ENCODE measurements at regions not wholly inside any gene's neighbourhood (a gene's known extent, or its start where the extent isn't known, plus 50 kb on each side); places are given as distances from the start of the nearest gene placed in this dataset.

DNA sequence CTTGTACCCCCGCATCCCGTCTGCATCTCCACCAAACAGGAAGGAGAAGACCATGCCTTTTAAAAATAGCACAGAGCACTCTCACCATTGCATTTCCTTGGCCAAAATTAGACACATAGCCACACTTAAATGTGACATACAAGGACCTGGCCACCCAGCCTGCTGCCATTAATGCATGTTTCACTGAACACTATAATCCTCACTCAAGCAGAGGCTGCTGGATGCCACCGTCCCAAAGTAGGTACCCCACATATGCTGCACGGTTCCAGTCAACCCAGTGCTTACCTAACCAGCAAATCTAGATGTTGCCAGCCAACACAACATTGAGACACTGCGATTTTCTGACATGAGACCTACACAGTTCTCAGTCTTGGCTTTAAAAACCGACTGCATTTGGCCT is 107.7 kb downstream of the ADSS2 start:
- TF ChIP-seq, protein P1, sequence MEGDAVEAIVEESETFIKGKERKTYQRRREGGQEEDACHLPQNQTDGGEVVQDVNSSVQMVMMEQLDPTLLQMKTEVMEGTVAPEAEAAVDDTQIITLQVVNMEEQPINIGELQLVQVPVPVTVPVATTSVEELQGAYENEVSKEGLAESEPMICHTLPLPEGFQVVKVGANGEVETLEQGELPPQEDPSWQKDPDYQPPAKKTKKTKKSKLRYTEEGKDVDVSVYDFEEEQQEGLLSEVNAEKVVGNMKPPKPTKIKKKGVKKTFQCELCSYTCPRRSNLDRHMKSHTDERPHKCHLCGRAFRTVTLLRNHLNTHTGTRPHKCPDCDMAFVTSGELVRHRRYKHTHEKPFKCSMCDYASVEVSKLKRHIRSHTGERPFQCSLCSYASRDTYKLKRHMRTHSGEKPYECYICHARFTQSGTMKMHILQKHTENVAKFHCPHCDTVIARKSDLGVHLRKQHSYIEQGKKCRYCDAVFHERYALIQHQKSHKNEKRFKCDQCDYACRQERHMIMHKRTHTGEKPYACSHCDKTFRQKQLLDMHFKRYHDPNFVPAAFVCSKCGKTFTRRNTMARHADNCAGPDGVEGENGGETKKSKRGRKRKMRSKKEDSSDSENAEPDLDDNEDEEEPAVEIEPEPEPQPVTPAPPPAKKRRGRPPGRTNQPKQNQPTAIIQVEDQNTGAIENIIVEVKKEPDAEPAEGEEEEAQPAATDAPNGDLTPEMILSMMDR (conservative IDR thresholded peaks at IDR 0.05) = no peak
- TF ChIP-seq EZH2 (IDR thresholded peaks at IDR 0.05; ENCODE audit: low read depth) = no peak

All from PC-9 (cell line).